Fibroblast of upper back skin (primary cell): ENCODE measurements at regions not wholly inside any gene's neighbourhood (a gene's known extent, or its start where the extent isn't known, plus 50 kb on each side); places are given as distances from the start of the nearest gene placed in this dataset.
"Not testable (repeated sequence)": the region's sequence is repeated elsewhere in the genome, so short reads cannot be mapped to it uniquely, and the experiment has no call there.

ENCODE experiments used
- DNase-seq: peaks from one replicate; pipeline ENCODE4 v3.0.0-alpha.2; 2013

DNA sequence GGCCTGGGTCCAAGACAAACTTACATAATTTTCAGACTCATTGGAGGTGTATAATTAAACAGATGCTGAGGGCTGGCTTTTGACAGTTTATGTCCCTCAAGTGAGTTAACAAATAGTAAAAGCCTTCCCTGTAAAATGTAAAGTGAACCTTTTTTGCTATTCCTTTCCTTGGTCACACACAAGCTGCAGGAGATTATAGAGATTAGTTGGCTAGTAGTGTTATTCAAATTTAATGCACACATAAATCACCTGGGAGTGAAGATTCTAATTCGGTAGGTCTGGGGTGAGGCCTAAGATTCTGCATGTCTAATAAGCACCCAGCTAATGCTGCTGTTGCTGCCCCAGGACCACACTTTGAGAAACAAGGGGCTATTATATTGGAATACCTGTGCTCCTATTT is 206.2 kb upstream of the SSTR1 start:
- DNase-seq: no peak

GRCh38 chr14:38003746-38004609 is 203.7 kb upstream of the SSTR1 start:
- DNase-seq: no peak

DNA sequence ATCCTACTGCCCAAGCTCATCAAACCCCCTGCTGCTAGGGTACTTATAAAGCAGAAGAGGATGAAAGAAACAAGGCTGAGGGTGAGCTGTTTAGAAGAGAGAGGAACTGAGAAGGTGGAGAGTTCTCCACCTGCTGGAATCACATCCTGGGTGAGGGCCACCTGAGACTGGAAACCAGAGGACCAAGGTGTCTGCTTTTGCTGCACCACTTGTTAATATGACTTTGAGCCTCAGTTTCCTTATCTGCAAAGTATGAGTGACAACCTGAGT is 203.2 kb upstream of the SSTR1 start:
- DNase-seq: no peak

GRCh38 chr14:38011156-38011555 is 196.5 kb upstream of the SSTR1 start:
- DNase-seq: peak; percentile 64

DNA sequence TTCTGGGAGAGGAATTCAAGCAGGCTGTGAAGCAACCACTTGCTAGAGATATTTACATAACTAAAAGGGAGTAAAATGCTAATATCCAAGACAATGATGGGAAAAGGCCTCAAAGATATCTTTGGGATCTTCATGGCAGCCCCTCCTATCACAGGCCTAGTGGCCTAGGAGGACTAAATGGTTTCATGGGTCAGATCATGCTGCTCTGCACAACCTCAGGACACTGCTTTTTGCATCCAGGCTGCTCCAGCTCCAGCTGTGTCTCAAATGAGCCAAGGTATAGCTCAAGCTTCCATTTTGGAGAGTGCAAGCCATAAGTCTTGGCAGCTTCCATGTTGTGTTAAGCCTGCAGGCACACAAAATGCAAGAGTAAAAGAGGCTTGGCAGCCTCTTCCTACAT is 195.6 kb upstream of the SSTR1 start:
- DNase-seq: no peak

- no peak for DNase-seq
Measured at GRCh38 chr14:38016497-38016896, 191.2 kb upstream of the SSTR1 start.

GRCh38 chr14:38021861-38022260 is 185.8 kb upstream of the SSTR1 start:
- DNase-seq: no peak

- DNase-seq: no peak
Measured at GRCh38 chr14:38022775-38023174, 184.9 kb upstream of the SSTR1 start.

GRCh38 chr14:38038171-38038570 is 169.5 kb upstream of the SSTR1 start:
- DNase-seq: no peak

GRCh38 chr14:38038986-38039385 is 168.7 kb upstream of the SSTR1 start:
- DNase-seq: no peak

GRCh38 chr14:38039496-38039895 is 168.2 kb upstream of the SSTR1 start:
- peak; percentile 3 for DNase-seq

- DNase-seq: no peak
Measured at GRCh38 chr14:38040411-38040810, 167.3 kb upstream of the SSTR1 start.

- peak; percentile 77 for DNase-seq
Measured at GRCh38 chr14:38042322-38042721, 165.4 kb upstream of the SSTR1 start.

- DNase-seq: no peak
Measured at GRCh38 chr14:38044710-38045109, 163.0 kb upstream of the SSTR1 start.

GRCh38 chr14:38045461-38045860 is 162.2 kb upstream of the SSTR1 start:
- DNase-seq: no peak

DNA sequence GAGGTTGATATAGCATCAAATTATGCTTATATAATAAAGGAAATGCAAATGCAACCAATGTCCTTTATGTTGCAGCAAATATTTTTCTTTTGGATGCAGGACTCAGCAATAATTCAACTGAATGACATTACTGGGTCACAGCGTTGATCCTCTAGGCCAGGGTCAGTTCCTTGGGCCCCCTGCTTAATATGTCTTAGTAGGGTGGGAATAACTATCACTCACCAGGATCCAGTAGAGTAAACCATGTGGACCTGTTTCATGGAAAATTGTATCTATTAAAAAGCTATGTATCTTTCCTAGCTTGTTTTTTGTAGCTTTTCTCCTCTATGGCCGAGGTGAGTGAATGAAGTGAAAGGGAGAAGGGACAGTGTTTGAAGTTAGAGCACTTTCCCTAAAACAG is 161.5 kb upstream of the SSTR1 start:
- DNase-seq: no peak

DNA sequence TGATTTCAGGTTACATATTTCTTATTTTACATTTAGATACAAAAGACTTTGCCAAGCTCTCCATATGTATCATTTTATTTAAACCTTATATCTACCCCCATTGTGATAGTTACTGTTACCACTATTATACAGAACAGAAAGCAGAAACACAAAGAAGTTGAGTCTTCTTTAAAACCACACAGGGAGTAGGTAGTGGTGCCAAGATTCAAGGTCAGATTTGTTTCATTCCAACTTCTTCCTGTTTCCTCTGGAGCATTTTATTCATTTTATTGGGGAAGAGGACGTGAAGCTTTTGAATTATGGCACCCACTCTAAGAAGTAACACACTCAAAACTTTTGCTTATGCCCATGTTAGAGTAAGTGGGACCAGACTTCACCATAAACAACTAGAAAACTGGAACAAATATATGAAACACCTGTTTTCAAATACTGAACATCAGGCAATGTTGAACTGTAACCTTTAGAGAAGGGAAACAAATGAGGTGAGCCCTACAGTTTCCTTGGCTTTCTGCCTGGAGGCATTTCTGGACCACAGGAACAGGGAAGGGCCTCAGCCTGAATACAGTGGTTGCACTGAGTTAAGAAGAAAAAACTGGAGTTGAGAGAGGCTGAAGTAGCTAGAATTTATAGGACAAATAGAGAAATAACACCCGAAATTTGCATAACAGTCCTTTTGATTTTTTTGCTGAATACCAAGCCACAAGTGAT is 160.4 kb upstream of the SSTR1 start:
- peak; percentile 9 for DNase-seq

DNA sequence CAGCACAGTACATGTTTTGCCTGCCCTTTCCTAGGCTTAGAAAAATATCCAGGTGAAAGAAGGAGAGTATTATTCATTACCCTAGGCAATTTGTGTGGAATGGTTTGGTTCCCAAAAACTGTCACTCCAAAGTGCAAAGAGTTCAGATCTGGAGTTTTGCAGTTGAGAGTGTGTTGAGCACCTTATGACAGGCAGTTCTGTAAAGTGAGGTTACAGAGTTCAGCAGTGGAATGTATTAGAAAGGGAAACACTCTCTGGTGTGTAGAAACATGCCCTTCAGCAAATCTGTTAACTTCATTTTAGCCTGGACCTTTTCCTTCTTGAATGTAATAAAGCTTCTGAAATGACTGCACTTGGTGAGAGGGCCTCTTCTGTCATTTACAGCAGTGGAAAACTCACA is 154.0 kb upstream of the SSTR1 start:
- no peak for DNase-seq

- no peak for DNase-seq
Measured at GRCh38 chr14:38056270-38056669, 151.4 kb upstream of the SSTR1 start.

DNA sequence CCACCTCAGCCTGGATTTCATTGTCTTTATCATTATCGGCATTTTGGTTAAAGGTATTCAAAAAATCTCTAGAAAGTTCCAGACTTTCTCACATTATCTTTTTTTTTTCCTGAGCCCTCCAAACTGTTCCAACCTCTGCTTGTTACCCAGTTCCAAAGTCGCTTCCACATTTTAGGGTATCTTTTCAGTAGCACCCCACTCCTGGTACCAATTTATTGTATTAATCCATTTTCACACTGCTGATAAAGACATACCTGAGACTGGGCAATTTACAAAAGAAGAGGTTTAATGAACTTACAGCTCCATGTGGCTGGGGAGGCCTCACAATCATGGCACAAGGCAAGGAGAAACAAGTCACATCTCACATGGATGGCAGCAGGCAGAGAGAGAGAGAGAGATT is 145.5 kb upstream of the SSTR1 start:
- not testable (repeated sequence) for DNase-seq

- DNase-seq: no peak
Measured at GRCh38 chr14:38063711-38064320, 143.9 kb upstream of the SSTR1 start.

DNA sequence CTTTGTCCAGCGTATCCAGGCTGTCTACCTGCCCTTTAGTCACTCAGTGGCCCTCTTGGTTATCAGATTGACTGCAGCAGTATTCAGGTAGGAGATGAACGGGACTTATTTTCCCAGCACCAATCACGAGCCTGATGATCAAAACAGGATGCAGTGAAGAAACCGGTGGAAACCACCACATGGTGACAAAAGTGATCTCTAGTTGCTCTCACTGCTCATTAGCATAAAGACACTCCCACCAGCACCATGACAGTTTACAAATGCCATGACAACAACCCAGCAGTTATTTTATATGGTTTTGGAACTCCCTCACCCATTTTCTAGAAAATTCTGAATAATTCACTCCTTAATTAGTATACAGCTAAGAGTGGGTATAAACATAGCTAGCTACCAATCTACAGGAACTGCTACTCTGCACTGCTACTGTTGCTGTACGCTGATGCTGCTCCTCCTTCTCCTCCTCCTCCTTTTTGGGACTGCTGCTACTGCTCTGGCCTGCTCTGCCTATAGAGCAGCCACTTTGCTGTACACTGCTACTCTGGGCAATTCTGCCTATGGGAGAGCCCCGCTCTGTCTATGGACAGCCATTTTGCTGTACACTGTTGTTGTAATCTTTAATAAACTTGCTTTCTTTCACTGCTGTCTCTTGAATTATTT is 142.5 kb upstream of the SSTR1 start:
- no peak for DNase-seq

- no peak for DNase-seq
Measured at GRCh38 chr14:38070061-38070588, 137.6 kb upstream of the SSTR1 start.
